OCI-LY1 (cell line): ENCODE measurements at regions not wholly inside any gene's neighbourhood (a gene's known extent, or its start where the extent isn't known, plus 50 kb on each side); places are given as distances from the start of the nearest gene placed in this dataset.

Experiments used
- H2AFZ ChIP-seq: fragments of 200-600 bp; sonication (generic), shearing (Covaris generic); 2 replicates; pipeline ENCODE4 v1.6.0; 2014; ENCODE audit warnings: antibody characterized with exemption, mild to moderate bottlenecking, low read length
- H3F3A ChIP-seq: fragments of 200-600 bp; sonication (generic), shearing (Covaris generic); 2 replicates; pipeline ENCODE4 v1.6.0; 2014; ENCODE audit warnings: mild to moderate bottlenecking, antibody characterized with exemption, low read length, moderate library complexity; ENCODE audit not compliant: insufficient read depth
- H3K27ac ChIP-seq: fragments of 200-600 bp; sonication (generic); 2 replicates; pipeline ENCODE4 v1.5.1; 2014; ENCODE audit warnings: low read length, mixed run types, mild to moderate bottlenecking, low read depth; ENCODE audit not compliant: poor library complexity, severe bottlenecking
- H3K27me3 ChIP-seq: fragments of 200-600 bp; sonication (generic); 2 replicates; pipeline ENCODE4 v1.6.0; 2014; ENCODE audit warnings: antibody characterized with exemption, mild to moderate bottlenecking, low read length, moderate library complexity; ENCODE audit not compliant: insufficient read depth
- H3K36me3 ChIP-seq: fragments of 200-600 bp; sonication (generic); 2 replicates; pipeline ENCODE4 v1.6.1; 2014; ENCODE audit warnings: mild to moderate bottlenecking, antibody characterized with exemption, low read length, moderate library complexity, mixed read lengths; ENCODE audit not compliant: insufficient read depth
- H3K4me1 ChIP-seq: fragments of 200-600 bp; sonication (generic); 2 replicates; pipeline ENCODE4 v1.5.1; 2014; ENCODE audit warnings: mild to moderate bottlenecking, low read length, moderate library complexity; ENCODE audit not compliant: insufficient read depth, severe bottlenecking
- H3K4me2 ChIP-seq: fragments of 200-600 bp; sonication (generic), shearing (Covaris generic); 2 replicates; pipeline ENCODE4 v1.6.1; 2014; ENCODE audit warnings: low read length
- H3K4me3 ChIP-seq: fragments of 200-600 bp; sonication (generic); 2 replicates; pipeline ENCODE4 v1.5.1; 2014; ENCODE audit warnings: low read length, low read depth, mild to moderate bottlenecking, mixed read lengths; ENCODE audit not compliant: poor library complexity, severe bottlenecking
- H3K79me2 ChIP-seq: fragments of 200-600 bp; shearing (Covaris generic); 2 replicates; pipeline ENCODE4 v1.6.1; 2016; ENCODE audit warnings: mixed run types, low read length, mixed read lengths; ENCODE audit not compliant: insufficient read depth
- H3K9ac ChIP-seq: fragments of 200-600 bp; sonication (generic), shearing (Covaris generic); 2 replicates; pipeline ENCODE4 v1.6.1; 2014; ENCODE audit warnings: mild to moderate bottlenecking, low read length, mixed read lengths
- H3K9me2 ChIP-seq: fragments of 200-600 bp; sonication (generic), shearing (Covaris generic); 2 replicates; pipeline ENCODE4 v1.6.1; 2014; ENCODE audit warnings: low read depth, mild to moderate bottlenecking, low read length, mixed read lengths
- H3K9me3 ChIP-seq: fragments of 200-600 bp; shearing (Covaris generic); 2 replicates; pipeline ENCODE4 v1.6.1; 2014; ENCODE audit warnings: low read length, mixed read lengths
- H4K20me1 ChIP-seq: fragments of 200-600 bp; sonication (generic), shearing (Covaris generic); 2 replicates; pipeline ENCODE4 v1.6.0; 2016; ENCODE audit warnings: mild to moderate bottlenecking, low read length; ENCODE audit not compliant: insufficient read depth
- CTCF ChIP-seq: fragments of 200-600 bp; sonication (generic), shearing (Covaris generic); IDR thresholded peaks from 2 replicates; pipeline ENCODE4 v1.5.1; 2017; ENCODE audit warnings: mild to moderate bottlenecking, antibody characterized with exemption, low read length, moderate library complexity, mixed read lengths
- EZH2 ChIP-seq: fragments of 200-600 bp; sonication (generic), shearing (Covaris generic); IDR thresholded peaks from 2 replicates; pipeline ENCODE4 v1.8.0; 2017; ENCODE audit warnings: borderline replicate concordance, mixed run types, mild to moderate bottlenecking, antibody characterized with exemption, low read length, moderate library complexity, mixed read lengths

- Histone ChIP-seq H3K9me3 (no peaks in the 10 kb centered on the region), H3F3A (no peaks in the 10 kb centered on the region), H3K4me3 (no peak overlapping the region), H4K20me1 (no peaks in the 10 kb centered on the region), H3K4me2 (no peak overlapping the region), H3K9me2 (no peaks in the 10 kb centered on the region), H3K79me2 (no peaks in the 10 kb centered on the region), H3K27ac (no peak overlapping the region), H3K27me3 (no peaks in the 10 kb centered on the region), H2AFZ (no peak overlapping the region), H3K36me3 (no peaks in the 10 kb centered on the region), H3K9ac (no peak overlapping the region), H3K4me1 (no peaks in the 10 kb centered on the region)
- no peak for TF ChIP-seq EZH2
- no peak for TF ChIP-seq CTCF
These were observed 298.0 kb downstream of the GPAT3 start for GRCh38 chr4:83833920-83834319.

- H3K27ac ChIP-seq, result no peak overlapping the region
- no peaks in the 10 kb centered on the region for H3K27me3 ChIP-seq
- H3K36me3 ChIP-seq, result no peaks in the 10 kb centered on the region
- no peak overlapping the region for H3K4me2 ChIP-seq
- H2AFZ ChIP-seq, result no peak overlapping the region
- H3K79me2 ChIP-seq, result no peaks in the 10 kb centered on the region
- no peaks in the 10 kb centered on the region for H4K20me1 ChIP-seq
- H3F3A ChIP-seq, result no peaks in the 10 kb centered on the region
- TF ChIP-seq CTCF (no peak), EZH2 (no peak)
- no peak overlapping the region for H3K4me3 ChIP-seq
- H3K9me2 ChIP-seq, result no peaks in the 10 kb centered on the region
- no peaks in the 10 kb centered on the region for H3K9me3 ChIP-seq
- H3K9ac ChIP-seq, result no peak overlapping the region
- H3K4me1 ChIP-seq, result no peaks in the 10 kb centered on the region
These were observed 296.4 kb downstream of the GPAT3 start for GRCh38 chr4:83832110-83832825.

GRCh38 chr4:83831588-83831987 lies 295.7 kb downstream of the GPAT3 start:
- H3K9me3 ChIP-seq, result no peaks in the 10 kb centered on the region
- no peaks in the 10 kb centered on the region for H3K79me2 ChIP-seq
- TF ChIP-seq EZH2, result no peak
- TF ChIP-seq CTCF, result no peak
- no peaks in the 10 kb centered on the region for H3K4me1 ChIP-seq
- H2AFZ ChIP-seq, result no peak overlapping the region
- no peaks in the 10 kb centered on the region for H3K36me3 ChIP-seq
- no peak overlapping the region for H3K4me2 ChIP-seq
- no peaks in the 10 kb centered on the region for H3F3A ChIP-seq
- H3K4me3 ChIP-seq, result no peak overlapping the region
- no peaks in the 10 kb centered on the region for H3K9me2 ChIP-seq
- no peak overlapping the region for H3K9ac ChIP-seq
- H4K20me1 ChIP-seq, result no peaks in the 10 kb centered on the region
- H3K27ac ChIP-seq, result no peak overlapping the region
- H3K27me3 ChIP-seq, result no peaks in the 10 kb centered on the region
